ENCODE measurements at regions not wholly inside any gene's neighbourhood (a gene's known extent, or its start where the extent isn't known, plus 50 kb on each side); places are given as distances from the start of the nearest gene placed in this dataset.

DNA sequence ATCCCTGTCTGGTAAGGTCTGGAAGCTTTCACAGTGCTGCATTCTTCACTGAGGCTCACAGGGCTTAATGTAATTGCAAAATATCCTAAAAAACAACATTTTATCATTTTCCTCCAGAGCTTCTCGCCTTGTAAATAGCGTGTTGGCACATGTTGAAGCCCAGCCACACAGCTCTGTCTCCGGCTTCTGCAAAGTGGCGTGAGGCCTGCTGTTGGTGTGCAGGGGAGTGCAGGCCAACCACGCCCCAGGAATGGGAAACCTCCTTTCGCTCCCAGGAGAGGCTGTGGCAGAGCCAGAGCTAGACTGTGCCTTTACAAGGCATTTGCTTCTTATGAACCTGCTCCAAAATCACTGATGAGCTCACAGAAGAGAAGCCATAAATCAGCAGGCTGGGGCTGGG lies 248.2 kb upstream of the MAF start:
- Histone ChIP-seq H3K9me3 (ENCODE audit: control insufficient read depth, low read length) (no peaks in the 10 kb centered on the region), H3K4me1 (ENCODE audit: control insufficient read depth, insufficient read depth, low read length) (no peaks in the 10 kb centered on the region), H3K36me3 (ENCODE audit: control insufficient read depth, insufficient read depth, low read length) (no peaks in the 10 kb centered on the region), H3K4me3 (ENCODE audit: low read length) (no peak overlapping the region), H3K27me3 (ENCODE audit: control insufficient read depth, insufficient read depth, low read length, poor library complexity, severe bottlenecking) (no peaks in the 10 kb centered on the region), H3K27ac (ENCODE audit: low read depth, low read length) (no peak overlapping the region), H3K9ac (ENCODE audit: extremely low read depth, low read length, poor library complexity, severe bottlenecking) (no peak overlapping the region)
- H3K9me3 Mint-ChIP-seq: peaks cover 19% of the 10 kb centered on the region
- no peak overlapping the region for H3K27ac Mint-ChIP-seq
- TF ChIP-seq, protein P1, sequence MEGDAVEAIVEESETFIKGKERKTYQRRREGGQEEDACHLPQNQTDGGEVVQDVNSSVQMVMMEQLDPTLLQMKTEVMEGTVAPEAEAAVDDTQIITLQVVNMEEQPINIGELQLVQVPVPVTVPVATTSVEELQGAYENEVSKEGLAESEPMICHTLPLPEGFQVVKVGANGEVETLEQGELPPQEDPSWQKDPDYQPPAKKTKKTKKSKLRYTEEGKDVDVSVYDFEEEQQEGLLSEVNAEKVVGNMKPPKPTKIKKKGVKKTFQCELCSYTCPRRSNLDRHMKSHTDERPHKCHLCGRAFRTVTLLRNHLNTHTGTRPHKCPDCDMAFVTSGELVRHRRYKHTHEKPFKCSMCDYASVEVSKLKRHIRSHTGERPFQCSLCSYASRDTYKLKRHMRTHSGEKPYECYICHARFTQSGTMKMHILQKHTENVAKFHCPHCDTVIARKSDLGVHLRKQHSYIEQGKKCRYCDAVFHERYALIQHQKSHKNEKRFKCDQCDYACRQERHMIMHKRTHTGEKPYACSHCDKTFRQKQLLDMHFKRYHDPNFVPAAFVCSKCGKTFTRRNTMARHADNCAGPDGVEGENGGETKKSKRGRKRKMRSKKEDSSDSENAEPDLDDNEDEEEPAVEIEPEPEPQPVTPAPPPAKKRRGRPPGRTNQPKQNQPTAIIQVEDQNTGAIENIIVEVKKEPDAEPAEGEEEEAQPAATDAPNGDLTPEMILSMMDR (conservative IDR thresholded peaks at IDR 0.05): no peak
- H3K4me3 Mint-ChIP-seq: no peak overlapping the region
- DNase-seq: no peak
- H3K27me3 Mint-ChIP-seq (ENCODE audit: insufficient read depth): peaks cover 3% of the 10 kb centered on the region
- no peaks in the 10 kb centered on the region for H3K4me1 Mint-ChIP-seq
- 93 to 96% methylated on average over 4 to 6 of the region's 6 CpGs for WGBS, 2 experiments (ENCODE audit: insufficient coverage in 1 of 2, insufficient read length in 1 of 2)
- H3K36me3 Mint-ChIP-seq (ENCODE audit: low read depth): no peaks in the 10 kb centered on the region

- Histone ChIP-seq H3K36me3 (ENCODE audit: control insufficient read depth, insufficient read depth, low read length) (no peaks in the 10 kb centered on the region), H3K27me3 (ENCODE audit: control insufficient read depth, insufficient read depth, low read length, poor library complexity, severe bottlenecking) (no peaks in the 10 kb centered on the region), H3K27ac (ENCODE audit: low read depth, low read length) (no peak overlapping the region), H3K9ac (ENCODE audit: extremely low read depth, low read length, poor library complexity, severe bottlenecking) (no peak overlapping the region), H3K4me1 (ENCODE audit: control insufficient read depth, insufficient read depth, low read length) (no peaks in the 10 kb centered on the region), H3K4me3 (ENCODE audit: low read length) (no peak overlapping the region), H3K9me3 (ENCODE audit: control insufficient read depth, low read length) (no peaks in the 10 kb centered on the region)
- TF ChIP-seq, protein P1 (conservative IDR thresholded peaks at IDR 0.05): no peak
- H3K4me1 Mint-ChIP-seq: no peaks in the 10 kb centered on the region
- no peaks in the 10 kb centered on the region for H3K36me3 Mint-ChIP-seq (ENCODE audit: low read depth)
- peaks cover 6% of the 10 kb centered on the region for H3K27me3 Mint-ChIP-seq (ENCODE audit: insufficient read depth)
- no peak overlapping the region for H3K27ac Mint-ChIP-seq
- H3K4me3 Mint-ChIP-seq: no peak overlapping the region
- 90 to 97% methylated on average over 3 to 4 of the region's 5 CpGs for WGBS, 2 experiments (ENCODE audit: insufficient coverage in 1 of 2, insufficient read length in 1 of 2)
- no peak for DNase-seq
- peaks cover 8% of the 10 kb centered on the region for H3K9me3 Mint-ChIP-seq
These were observed 247.0 kb upstream of the MAF start for GRCh38 chr16:79847569-79847968.

GRCh38 chr16:79847101-79847500 lies 246.6 kb upstream of the MAF start:
- Histone ChIP-seq H3K27me3 (ENCODE audit: control insufficient read depth, insufficient read depth, low read length, poor library complexity, severe bottlenecking) (no peaks in the 10 kb centered on the region), H3K9me3 (ENCODE audit: control insufficient read depth, low read length) (no peaks in the 10 kb centered on the region), H3K27ac (ENCODE audit: low read depth, low read length) (no peak overlapping the region), H3K4me1 (ENCODE audit: control insufficient read depth, insufficient read depth, low read length) (no peaks in the 10 kb centered on the region), H3K36me3 (ENCODE audit: control insufficient read depth, insufficient read depth, low read length) (no peaks in the 10 kb centered on the region), H3K4me3 (ENCODE audit: low read length) (no peak overlapping the region), H3K9ac (ENCODE audit: extremely low read depth, low read length, poor library complexity, severe bottlenecking) (no peak overlapping the region)
- TF ChIP-seq, protein P1 (conservative IDR thresholded peaks at IDR 0.05): no peak
- no peaks in the 10 kb centered on the region for H3K4me1 Mint-ChIP-seq
- 94 to 100% methylated on average over 1 to 7 of the region's 7 CpGs for WGBS, 2 experiments (ENCODE audit: insufficient coverage in 1 of 2, insufficient read length in 1 of 2)
- DNase-seq: no peak
- no peak overlapping the region for H3K27ac Mint-ChIP-seq
- no peak overlapping the region for H3K4me3 Mint-ChIP-seq
- no peaks in the 10 kb centered on the region for H3K36me3 Mint-ChIP-seq (ENCODE audit: low read depth)
- H3K27me3 Mint-ChIP-seq (ENCODE audit: insufficient read depth): peaks cover 6% of the 10 kb centered on the region
- peaks cover 4% of the 10 kb centered on the region for H3K9me3 Mint-ChIP-seq
